ENCODE measurements at regions not wholly inside any gene's neighbourhood (a gene's known extent, or its start where the extent isn't known, plus 50 kb on each side); places are given as distances from the start of the nearest gene placed in this dataset.

DNA sequence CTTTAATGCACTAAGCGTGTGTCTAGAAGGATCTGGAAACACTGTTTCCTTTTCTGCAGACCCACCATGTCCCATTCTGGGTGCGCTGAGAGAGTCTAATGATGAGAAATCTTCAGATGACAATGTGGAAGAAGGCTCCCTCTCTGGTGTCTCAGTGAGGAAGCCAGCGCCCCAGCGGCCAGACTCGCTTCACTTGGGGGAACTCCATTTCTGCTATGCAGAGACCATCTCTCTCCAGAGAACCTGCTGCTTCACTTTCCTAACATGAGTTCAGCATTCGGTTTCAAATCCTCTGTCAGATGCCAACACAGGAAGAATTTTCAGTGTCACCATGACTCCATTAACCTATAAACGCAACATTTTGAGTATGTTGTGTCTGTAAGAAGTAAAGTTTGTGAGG lies 121.8 kb downstream of the SYF2 start:
- Histone ChIP-seq H3K9ac (ENCODE audit: low read length) (no peak overlapping the region), H3K4me3 (ENCODE audit: low read length) (no peak overlapping the region), H3K4me2 (ENCODE audit: low read length) (no peak overlapping the region), H3F3A (ENCODE audit: insufficient read depth, low read length, poor library complexity, severe bottlenecking) (no peaks in the 10 kb centered on the region), H4K20me1 (ENCODE audit: insufficient read depth) (no peaks in the 10 kb centered on the region), H2AFZ (ENCODE audit: low read depth, low read length) (no peak overlapping the region), H3K27me3 (ENCODE audit: insufficient read depth, low read depth, low read length) (no peaks in the 10 kb centered on the region), H3K79me2 (replicated peaks; ENCODE audit: insufficient read depth, low read length) (no peaks in the 10 kb centered on the region), H3K9me2 (ENCODE audit: insufficient read depth, low read length) (no peaks in the 10 kb centered on the region), H3K27ac (ENCODE audit: low read length) (no peak overlapping the region), H3K9me3 (ENCODE audit: low read length) (no peaks in the 10 kb centered on the region), H3K36me3 (ENCODE audit: insufficient read depth, low read length) (no peaks in the 10 kb centered on the region)
- no peak for TF ChIP-seq MXI1 (conservative IDR thresholded peaks at IDR 0.05; ENCODE audit: poor library complexity, severe bottlenecking)
- no peak for TF ChIP-seq SMC3 (conservative IDR thresholded peaks at IDR 0.05; ENCODE audit: poor library complexity)
- TF ChIP-seq EP300 (conservative IDR thresholded peaks at IDR 0.05; ENCODE audit: poor library complexity, severe bottlenecking), result no peak
- TF ChIP-seq, protein P1, sequence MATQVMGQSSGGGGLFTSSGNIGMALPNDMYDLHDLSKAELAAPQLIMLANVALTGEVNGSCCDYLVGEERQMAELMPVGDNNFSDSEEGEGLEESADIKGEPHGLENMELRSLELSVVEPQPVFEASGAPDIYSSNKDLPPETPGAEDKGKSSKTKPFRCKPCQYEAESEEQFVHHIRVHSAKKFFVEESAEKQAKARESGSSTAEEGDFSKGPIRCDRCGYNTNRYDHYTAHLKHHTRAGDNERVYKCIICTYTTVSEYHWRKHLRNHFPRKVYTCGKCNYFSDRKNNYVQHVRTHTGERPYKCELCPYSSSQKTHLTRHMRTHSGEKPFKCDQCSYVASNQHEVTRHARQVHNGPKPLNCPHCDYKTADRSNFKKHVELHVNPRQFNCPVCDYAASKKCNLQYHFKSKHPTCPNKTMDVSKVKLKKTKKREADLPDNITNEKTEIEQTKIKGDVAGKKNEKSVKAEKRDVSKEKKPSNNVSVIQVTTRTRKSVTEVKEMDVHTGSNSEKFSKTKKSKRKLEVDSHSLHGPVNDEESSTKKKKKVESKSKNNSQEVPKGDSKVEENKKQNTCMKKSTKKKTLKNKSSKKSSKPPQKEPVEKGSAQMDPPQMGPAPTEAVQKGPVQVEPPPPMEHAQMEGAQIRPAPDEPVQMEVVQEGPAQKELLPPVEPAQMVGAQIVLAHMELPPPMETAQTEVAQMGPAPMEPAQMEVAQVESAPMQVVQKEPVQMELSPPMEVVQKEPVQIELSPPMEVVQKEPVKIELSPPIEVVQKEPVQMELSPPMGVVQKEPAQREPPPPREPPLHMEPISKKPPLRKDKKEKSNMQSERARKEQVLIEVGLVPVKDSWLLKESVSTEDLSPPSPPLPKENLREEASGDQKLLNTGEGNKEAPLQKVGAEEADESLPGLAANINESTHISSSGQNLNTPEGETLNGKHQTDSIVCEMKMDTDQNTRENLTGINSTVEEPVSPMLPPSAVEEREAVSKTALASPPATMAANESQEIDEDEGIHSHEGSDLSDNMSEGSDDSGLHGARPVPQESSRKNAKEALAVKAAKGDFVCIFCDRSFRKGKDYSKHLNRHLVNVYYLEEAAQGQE (IDR thresholded peaks at IDR 0.05; ENCODE audit: borderline replicate concordance), result no peak
- no peak for TF ChIP-seq POLR2AphosphoS5 (IDR thresholded peaks at IDR 0.05)
- no peak for TF ChIP-seq EZH2 (IDR thresholded peaks at IDR 0.05; ENCODE audit: borderline replicate concordance, insufficient read depth, low read length, poor library complexity, severe bottlenecking)
- TF ChIP-seq, protein P2, sequence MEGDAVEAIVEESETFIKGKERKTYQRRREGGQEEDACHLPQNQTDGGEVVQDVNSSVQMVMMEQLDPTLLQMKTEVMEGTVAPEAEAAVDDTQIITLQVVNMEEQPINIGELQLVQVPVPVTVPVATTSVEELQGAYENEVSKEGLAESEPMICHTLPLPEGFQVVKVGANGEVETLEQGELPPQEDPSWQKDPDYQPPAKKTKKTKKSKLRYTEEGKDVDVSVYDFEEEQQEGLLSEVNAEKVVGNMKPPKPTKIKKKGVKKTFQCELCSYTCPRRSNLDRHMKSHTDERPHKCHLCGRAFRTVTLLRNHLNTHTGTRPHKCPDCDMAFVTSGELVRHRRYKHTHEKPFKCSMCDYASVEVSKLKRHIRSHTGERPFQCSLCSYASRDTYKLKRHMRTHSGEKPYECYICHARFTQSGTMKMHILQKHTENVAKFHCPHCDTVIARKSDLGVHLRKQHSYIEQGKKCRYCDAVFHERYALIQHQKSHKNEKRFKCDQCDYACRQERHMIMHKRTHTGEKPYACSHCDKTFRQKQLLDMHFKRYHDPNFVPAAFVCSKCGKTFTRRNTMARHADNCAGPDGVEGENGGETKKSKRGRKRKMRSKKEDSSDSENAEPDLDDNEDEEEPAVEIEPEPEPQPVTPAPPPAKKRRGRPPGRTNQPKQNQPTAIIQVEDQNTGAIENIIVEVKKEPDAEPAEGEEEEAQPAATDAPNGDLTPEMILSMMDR (IDR thresholded peaks at IDR 0.05; ENCODE audit: poor library complexity, severe bottlenecking), result no peak
- TF ChIP-seq RAD21 (conservative IDR thresholded peaks at IDR 0.05), result no peak
- no peak for TF ChIP-seq TAF1 (IDR thresholded peaks at IDR 0.05; ENCODE audit: low read depth)

DNA sequence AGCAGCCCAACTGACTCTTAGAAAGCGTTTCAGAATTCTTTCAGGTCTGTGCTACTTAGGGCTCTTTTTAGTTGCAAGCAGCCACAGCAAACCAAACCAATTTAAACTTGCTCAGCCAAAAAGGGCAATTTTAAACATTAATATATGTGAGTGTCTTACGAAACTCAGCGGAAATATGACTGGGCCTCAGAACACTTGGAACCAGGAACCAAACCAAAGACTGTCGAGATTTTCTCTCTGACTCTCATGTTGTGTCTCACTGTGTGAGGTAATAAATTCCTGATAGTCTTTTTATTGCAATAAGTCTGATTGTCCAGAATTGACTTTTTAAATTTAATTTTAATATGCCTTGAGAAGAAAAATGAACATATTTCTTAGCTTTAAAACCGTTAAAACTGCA lies 122.3 kb downstream of the SYF2 start:
- Histone ChIP-seq H3K4me2 (ENCODE audit: low read length) (no peak overlapping the region), H3K36me3 (ENCODE audit: insufficient read depth, low read length) (no peaks in the 10 kb centered on the region), H3K27me3 (ENCODE audit: insufficient read depth, low read depth, low read length) (no peaks in the 10 kb centered on the region), H3K9me3 (ENCODE audit: low read length) (no peaks in the 10 kb centered on the region), H3K9ac (ENCODE audit: low read length) (no peak overlapping the region), H3K4me3 (ENCODE audit: low read length) (no peak overlapping the region), H3K9me2 (ENCODE audit: insufficient read depth, low read length) (no peaks in the 10 kb centered on the region), H3F3A (ENCODE audit: insufficient read depth, low read length, poor library complexity, severe bottlenecking) (no peaks in the 10 kb centered on the region), H3K27ac (ENCODE audit: low read length) (no peak overlapping the region), H2AFZ (ENCODE audit: low read depth, low read length) (no peak overlapping the region), H3K79me2 (replicated peaks; ENCODE audit: insufficient read depth, low read length) (no peaks in the 10 kb centered on the region), H4K20me1 (ENCODE audit: insufficient read depth) (no peaks in the 10 kb centered on the region)
- TF ChIP-seq TAF1 (IDR thresholded peaks at IDR 0.05; ENCODE audit: low read depth) (no peak), RAD21 (conservative IDR thresholded peaks at IDR 0.05) (no peak), EZH2 (IDR thresholded peaks at IDR 0.05; ENCODE audit: borderline replicate concordance, insufficient read depth, low read length, poor library complexity, severe bottlenecking) (no peak), SMC3 (conservative IDR thresholded peaks at IDR 0.05; ENCODE audit: poor library complexity) (no peak), MXI1 (conservative IDR thresholded peaks at IDR 0.05; ENCODE audit: poor library complexity, severe bottlenecking) (no peak), POLR2AphosphoS5 (IDR thresholded peaks at IDR 0.05) (no peak), EP300 (conservative IDR thresholded peaks at IDR 0.05; ENCODE audit: poor library complexity, severe bottlenecking) (no peak)
- TF ChIP-seq, protein P2 (IDR thresholded peaks at IDR 0.05; ENCODE audit: poor library complexity, severe bottlenecking), result no peak
- TF ChIP-seq, protein P1 (IDR thresholded peaks at IDR 0.05; ENCODE audit: borderline replicate concordance), result no peak
